A549 (cell line): ENCODE measurements at regions not wholly inside any gene's neighbourhood (a gene's known extent, or its start where the extent isn't known, plus 50 kb on each side); places are given as distances from the start of the nearest gene placed in this dataset.

Experiments
- ATAC-seq, 2 experiments: fragments of 200-7000 bp in 1 of 2; fragments of >200 bp in 1 of 2; cut with Nextera tagmentation in 1 of 2; cut with Tn5 transposase in 1 of 2; 3 replicates each; pipeline versions ENCODE4 v1.8.0 to v1.9.1; 2018 to 2020; ENCODE audit warnings: mild to moderate bottlenecking in 1 of 2, moderate library complexity in 1 of 2
- CTCF ChIA-PET: fragments of 300-600 bp; sonication (Branson Sonifier 250); formaldehyde crosslinking; extraction: SDS; loops from one replicate; lab custom pipeline; 2021; ENCODE audit warnings: antibody characterized with exemption, inconsistent platforms; lab: Yijun Ruan, JAX
- POLR2A ChIA-PET: fragments of 350-600 bp; formaldehyde crosslinking; extraction: SDS; loops from one replicate; lab custom pipeline; 2021; ENCODE audit warnings: antibody characterized with exemption, inconsistent platforms; lab: Yijun Ruan, JAX
- DNase-seq, 2 experiments: peaks; one replicate each; pipeline versions ENCODE4 v3.0.0 to v3.0.0-alpha.2; 2011 to 2016; ENCODE audit warnings: low read depth in 1 of 2, low spot score in 1 of 2
- FAIRE-seq: peaks from 2 replicates; lab custom pipeline; 2011; peaks lifted over from hg19 to GRCh38; lab: Jason Lieb, UNC
- H3K27ac ChIP-seq, 2 experiments: fragments of >200 bp; sonication (Bioruptor Twin); formaldehyde crosslinking; 3 replicates each; pipeline ENCODE4 v1.5.1; 2016 to 2017
- H3K4me1 ChIP-seq: fragments of >200 bp; sonication (Bioruptor Twin); formaldehyde crosslinking; 3 replicates; pipeline ENCODE4 v1.6.1; 2016
- H3K4me2 ChIP-seq: fragments of >200 bp; sonication (Bioruptor Twin); formaldehyde crosslinking; 3 replicates; pipeline ENCODE4 v1.6.1; 2016
- H3K4me3 ChIP-seq: fragments of >200 bp; sonication (Bioruptor Twin); formaldehyde crosslinking; 3 replicates; pipeline ENCODE4 v1.5.1; 2016
- H3K9me3 ChIP-seq: fragments of >200 bp; sonication (Bioruptor Twin); formaldehyde crosslinking; 3 replicates; pipeline ENCODE4 v1.6.1; 2016
- BHLHE40 ChIP-seq: IDR thresholded peaks from 2 replicates; pipeline ENCODE4 v1.6.1; 2012; ENCODE audit warnings: low read depth, low read length, inconsistent platforms
- CBX2 ChIP-seq: fragments of 200-600 bp; sonication (generic); IDR thresholded peaks from 2 replicates; pipeline ENCODE4 v1.6.1; 2016; ENCODE audit warnings: low read depth, mild to moderate bottlenecking, borderline replicate concordance
- CHD4 ChIP-seq: fragments of 200-600 bp; sonication (generic); IDR thresholded peaks from 2 replicates; pipeline ENCODE4 v1.6.1; 2016; ENCODE audit warnings: antibody characterized with exemption, mild to moderate bottlenecking, borderline replicate concordance
- EHMT2 ChIP-seq: fragments of 200-600 bp; sonication (generic); IDR thresholded peaks from 2 replicates; pipeline ENCODE4 v1.6.1; 2016; ENCODE audit warnings: antibody characterized with exemption, low read depth, mild to moderate bottlenecking, moderate library complexity
- ESRRA ChIP-seq: fragments of 150-350 bp; IDR thresholded peaks from 2 replicates; pipeline ENCODE4 v1.6.1; 2014; ENCODE audit warnings: mild to moderate bottlenecking, low read length, borderline replicate concordance
- FOXS1 ChIP-seq: fragments of 250-450 bp; sonication (Bioruptor Pico); IDR thresholded peaks from 2 replicates; pipeline ENCODE4 v1.5.0; 2020; ENCODE audit warnings: mild to moderate bottlenecking, moderate library complexity
- GATA3 ChIP-seq: IDR thresholded peaks from 2 replicates; pipeline ENCODE4 v1.6.1; 2012; ENCODE audit warnings: borderline replicate concordance
- HOXB13 ChIP-seq: fragments of 250-450 bp; sonication (Bioruptor Pico); IDR thresholded peaks from 2 replicates; pipeline ENCODE4 v1.5.0; 2020; ENCODE audit warnings: low read depth, mild to moderate bottlenecking, moderate library complexity
- HOXB5 ChIP-seq: fragments of 250-450 bp; sonication (Bioruptor Pico); IDR thresholded peaks from 2 replicates; pipeline ENCODE4 v1.5.0; 2020; ENCODE audit warnings: mild to moderate bottlenecking, moderate library complexity
- KDM1A ChIP-seq: fragments of 200-600 bp; sonication (generic); IDR thresholded peaks from 2 replicates; pipeline ENCODE4 v1.6.1; 2016; ENCODE audit warnings: low read depth, mild to moderate bottlenecking
- MYC ChIP-seq: IDR thresholded peaks from 2 replicates; pipeline ENCODE4 v1.6.1; 2012; ENCODE audit warnings: mild to moderate bottlenecking, inconsistent platforms, low read length, improper control_type of control experiment, borderline replicate concordance
- NPAS2 ChIP-seq: fragments of 250-450 bp; sonication (Bioruptor Pico); IDR thresholded peaks from 2 replicates; pipeline ENCODE4 v1.8.0; 2022; ENCODE audit warnings: mild to moderate bottlenecking, moderate library complexity, borderline replicate concordance
- NR3C1 ChIP-seq: fragments of >200 bp; sonication (Bioruptor Twin); formaldehyde crosslinking; IDR thresholded peaks from 3 replicates; pipeline ENCODE4 v1.6.1; 2017
- PHF8 ChIP-seq: fragments of 200-600 bp; sonication (generic); IDR thresholded peaks from 2 replicates; pipeline ENCODE4 v1.6.1; 2016; ENCODE audit warnings: low read depth, mild to moderate bottlenecking, antibody characterized with exemption, moderate library complexity, borderline replicate concordance
- RCOR1 ChIP-seq: fragments of 150-350 bp; IDR thresholded peaks from 2 replicates; pipeline ENCODE4 v1.6.1; 2014; ENCODE audit warnings: antibody characterized with exemption, low read length, low read depth
- SMC3 ChIP-seq: fragments of >200 bp; sonication (Bioruptor Twin); formaldehyde crosslinking; IDR thresholded peaks from 3 replicates; pipeline ENCODE4 v1.6.1; 2018; ENCODE audit warnings: inconsistent platforms
- TFCP2L1 ChIP-seq: fragments of 250-450 bp; sonication (Bioruptor Pico); IDR thresholded peaks from 2 replicates; pipeline ENCODE4 v1.5.0; 2021; ENCODE audit warnings: mild to moderate bottlenecking
- ZFP36 ChIP-seq: fragments of 450-650 bp; IDR thresholded peaks from 2 replicates; pipeline ENCODE4 v1.6.1; 2014; ENCODE audit warnings: borderline replicate concordance; ENCODE audit not compliant: partially characterized antibody
- ZNF302 ChIP-seq: fragments of 250-450 bp; sonication (Bioruptor Pico); IDR thresholded peaks from 2 replicates; pipeline ENCODE4 v1.9.0; 2021; ENCODE audit warnings: inconsistent platforms, mild to moderate bottlenecking, moderate library complexity
- WGBS: methylation state at CpG from one replicate; pipeline ENCODE4 v1.1.6; 2017; ENCODE audit errors: missing lambda C conversion rate; 5-methylcytosine and 5-hydroxymethylcytosine counted together
- TF ChIP-seq, protein P1 (sequence below): fragments of 150-350 bp; IDR thresholded peaks from 2 replicates; pipeline ENCODE4 v1.6.1; 2014; ENCODE audit warnings: low read depth, mild to moderate bottlenecking, low read length
- TF ChIP-seq, protein P2 (sequence below): fragments of 200-600 bp; sonication (generic); IDR thresholded peaks from 2 replicates; pipeline ENCODE4 v1.6.1; 2016; ENCODE audit warnings: antibody characterized with exemption, mild to moderate bottlenecking, moderate library complexity
- TF ChIP-seq, protein P3 (sequence below): fragments of 450-650 bp; IDR thresholded peaks from 2 replicates; pipeline ENCODE4 v1.6.1; 2014; ENCODE audit warnings: antibody characterized with exemption

DNA sequence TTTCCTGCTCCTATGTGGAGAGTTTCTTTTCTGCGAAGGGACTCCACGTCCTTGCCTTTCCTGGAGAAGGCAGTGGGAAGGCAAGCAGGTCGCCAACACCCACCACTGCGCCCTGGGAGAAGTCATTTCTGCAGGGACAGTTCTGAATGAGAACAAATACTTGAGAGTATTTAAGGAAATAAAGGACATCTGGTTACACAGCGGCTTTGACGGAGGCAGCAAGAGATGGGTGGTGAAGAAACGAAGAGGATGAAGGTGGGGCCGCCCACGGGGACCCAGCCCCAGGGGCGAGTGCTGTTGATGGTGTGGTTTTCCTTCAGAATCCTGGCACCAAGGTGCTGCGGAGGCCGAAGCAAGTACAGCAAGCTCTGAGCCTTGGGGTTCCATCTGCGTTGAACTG lies 75.5 kb downstream of the PSMG1 start:
- DNase-seq (no peak), FAIRE-seq (no peak), ATAC-seq (no peak)
- H3K4me1 ChIP-seq, result no peaks in the 10 kb centered on the region
- POLR2A ChIA-PET, result no interaction called here
- no peak overlapping the region for H3K27ac ChIP-seq
- TF ChIP-seq ESRRA (no peak), HOXB5 (CRISPR knock-in tag) (no peak), ZNF302 (CRISPR knock-in tag) (no peak), RCOR1 (no peak), CBX2 (no peak)
- TF ChIP-seq, protein P1, sequence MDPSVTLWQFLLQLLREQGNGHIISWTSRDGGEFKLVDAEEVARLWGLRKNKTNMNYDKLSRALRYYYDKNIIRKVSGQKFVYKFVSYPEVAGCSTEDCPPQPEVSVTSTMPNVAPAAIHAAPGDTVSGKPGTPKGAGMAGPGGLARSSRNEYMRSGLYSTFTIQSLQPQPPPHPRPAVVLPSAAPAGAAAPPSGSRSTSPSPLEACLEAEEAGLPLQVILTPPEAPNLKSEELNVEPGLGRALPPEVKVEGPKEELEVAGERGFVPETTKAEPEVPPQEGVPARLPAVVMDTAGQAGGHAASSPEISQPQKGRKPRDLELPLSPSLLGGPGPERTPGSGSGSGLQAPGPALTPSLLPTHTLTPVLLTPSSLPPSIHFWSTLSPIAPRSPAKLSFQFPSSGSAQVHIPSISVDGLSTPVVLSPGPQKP, result no peak
- TF ChIP-seq, protein P2, sequence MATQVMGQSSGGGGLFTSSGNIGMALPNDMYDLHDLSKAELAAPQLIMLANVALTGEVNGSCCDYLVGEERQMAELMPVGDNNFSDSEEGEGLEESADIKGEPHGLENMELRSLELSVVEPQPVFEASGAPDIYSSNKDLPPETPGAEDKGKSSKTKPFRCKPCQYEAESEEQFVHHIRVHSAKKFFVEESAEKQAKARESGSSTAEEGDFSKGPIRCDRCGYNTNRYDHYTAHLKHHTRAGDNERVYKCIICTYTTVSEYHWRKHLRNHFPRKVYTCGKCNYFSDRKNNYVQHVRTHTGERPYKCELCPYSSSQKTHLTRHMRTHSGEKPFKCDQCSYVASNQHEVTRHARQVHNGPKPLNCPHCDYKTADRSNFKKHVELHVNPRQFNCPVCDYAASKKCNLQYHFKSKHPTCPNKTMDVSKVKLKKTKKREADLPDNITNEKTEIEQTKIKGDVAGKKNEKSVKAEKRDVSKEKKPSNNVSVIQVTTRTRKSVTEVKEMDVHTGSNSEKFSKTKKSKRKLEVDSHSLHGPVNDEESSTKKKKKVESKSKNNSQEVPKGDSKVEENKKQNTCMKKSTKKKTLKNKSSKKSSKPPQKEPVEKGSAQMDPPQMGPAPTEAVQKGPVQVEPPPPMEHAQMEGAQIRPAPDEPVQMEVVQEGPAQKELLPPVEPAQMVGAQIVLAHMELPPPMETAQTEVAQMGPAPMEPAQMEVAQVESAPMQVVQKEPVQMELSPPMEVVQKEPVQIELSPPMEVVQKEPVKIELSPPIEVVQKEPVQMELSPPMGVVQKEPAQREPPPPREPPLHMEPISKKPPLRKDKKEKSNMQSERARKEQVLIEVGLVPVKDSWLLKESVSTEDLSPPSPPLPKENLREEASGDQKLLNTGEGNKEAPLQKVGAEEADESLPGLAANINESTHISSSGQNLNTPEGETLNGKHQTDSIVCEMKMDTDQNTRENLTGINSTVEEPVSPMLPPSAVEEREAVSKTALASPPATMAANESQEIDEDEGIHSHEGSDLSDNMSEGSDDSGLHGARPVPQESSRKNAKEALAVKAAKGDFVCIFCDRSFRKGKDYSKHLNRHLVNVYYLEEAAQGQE, result no peak
- no peaks in the 10 kb centered on the region for H3K9me3 ChIP-seq
- H3K4me3 ChIP-seq, result no peak overlapping the region
- WGBS, result 65% methylated on average over 13 of the region's 13 CpGs
- no peak overlapping the region for H3K4me2 ChIP-seq
- CTCF ChIA-PET, result interaction anchor here (0.6 to 1.1 kb wide), 2 partner anchors 30 to 387 kb away, joined by 3 read pairs; no protein-coding TSS in a partner anchor

DNA sequence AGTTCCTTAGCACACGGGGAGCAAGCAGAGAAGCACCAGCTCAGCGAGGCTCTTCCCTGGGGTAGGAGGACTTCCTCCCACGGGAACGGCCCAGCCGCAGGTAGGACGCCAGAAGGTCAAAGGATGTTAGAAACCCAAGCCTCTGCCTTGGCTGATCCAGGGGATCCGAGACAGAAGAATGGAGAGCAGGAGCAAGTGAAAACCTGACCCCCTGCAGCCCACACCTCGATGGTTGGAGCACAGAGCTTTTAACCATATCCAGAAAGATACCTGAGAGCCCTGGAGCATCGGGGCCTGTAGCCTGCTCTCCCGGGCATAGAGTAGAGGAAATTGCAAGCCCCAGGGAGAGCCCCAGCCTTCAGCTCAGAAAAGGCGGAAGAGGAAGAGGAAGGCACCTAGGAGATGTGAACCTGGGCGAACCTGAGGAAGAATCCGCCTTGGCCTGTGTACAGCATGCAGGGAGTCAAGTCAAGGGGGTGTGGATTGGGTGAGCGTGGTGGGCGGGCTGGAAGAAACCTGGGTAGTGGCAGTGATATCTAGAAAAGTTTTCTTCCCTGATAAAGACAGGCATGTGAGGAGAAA lies 76.3 kb downstream of the PSMG1 start:
- FAIRE-seq, result no peak
- ATAC-seq, result no peak

More for the DNA sequence above, 76.3 kb downstream of the PSMG1 start:
- CTCF ChIA-PET, result interaction anchor here (0.6 to 1.1 kb wide), 2 partner anchors 31 to 386 kb away, joined by 3 read pairs; no protein-coding TSS in a partner anchor
- Histone ChIP-seq H3K27ac (no peak overlapping the region), H3K9me3 (no peaks in the 10 kb centered on the region), H3K4me2 (no peak overlapping the region), H3K4me3 (no peak overlapping the region), H3K4me1 (no peaks in the 10 kb centered on the region)
- POLR2A ChIA-PET, result no interaction called here
- 90% methylated on average over 8 of the region's 15 CpGs for WGBS
- DNase-seq, result no peak
- TF ChIP-seq, protein P1, result no peak
- TF ChIP-seq PHF8 (no peak), ESRRA (no peak), SMC3 (no peak), TFCP2L1 (CRISPR knock-in tag) (no peak), HOXB13 (CRISPR knock-in tag) (no peak), MYC (no peak), NR3C1 (no peak), ZFP36 (no peak), BHLHE40 (no peak), FOXS1 (no peak), ZNF302 (CRISPR knock-in tag) (no peak), NPAS2 (CRISPR knock-in tag) (no peak), CBX2 (no peak), GATA3 (no peak), EHMT2 (no peak), KDM1A (no peak), CHD4 (no peak)
- TF ChIP-seq, protein P3, sequence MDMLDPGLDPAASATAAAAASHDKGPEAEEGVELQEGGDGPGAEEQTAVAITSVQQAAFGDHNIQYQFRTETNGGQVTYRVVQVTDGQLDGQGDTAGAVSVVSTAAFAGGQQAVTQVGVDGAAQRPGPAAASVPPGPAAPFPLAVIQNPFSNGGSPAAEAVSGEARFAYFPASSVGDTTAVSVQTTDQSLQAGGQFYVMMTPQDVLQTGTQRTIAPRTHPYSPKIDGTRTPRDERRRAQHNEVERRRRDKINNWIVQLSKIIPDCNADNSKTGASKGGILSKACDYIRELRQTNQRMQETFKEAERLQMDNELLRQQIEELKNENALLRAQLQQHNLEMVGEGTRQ, result no peak
